ENCODE measurements at regions not wholly inside any gene's neighbourhood (a gene's known extent, or its start where the extent isn't known, plus 50 kb on each side); places are given as distances from the start of the nearest gene placed in this dataset.

DNA sequence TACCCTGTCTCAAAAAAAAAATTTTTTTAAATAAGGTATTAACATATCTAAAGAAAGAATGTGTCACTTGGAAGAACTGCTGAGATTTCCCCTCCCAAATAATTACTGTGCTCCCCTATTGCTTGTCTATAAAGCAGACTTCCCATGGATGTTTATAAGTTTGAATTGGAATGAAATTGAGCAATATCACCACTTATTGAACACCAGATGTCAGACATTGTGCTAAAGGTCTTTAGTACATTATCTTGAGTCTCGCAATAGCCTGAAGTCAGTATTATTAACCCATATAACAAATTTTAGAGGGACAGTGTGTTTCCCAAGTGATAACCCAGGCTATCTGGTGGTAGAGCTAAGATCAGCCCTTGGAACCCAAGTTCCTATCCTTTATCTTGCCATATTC lies 69.0 kb upstream of the EPCAM start:
- no peaks in the 10 kb centered on the region for H3K27me3 Mint-ChIP-seq (ENCODE audit: low read depth, poor library complexity)
- H3K36me3 Mint-ChIP-seq (ENCODE audit: low read depth) = peaks cover 2% of the 10 kb centered on the region
- H3K9me3 Mint-ChIP-seq = no peaks in the 10 kb centered on the region
- TF ChIP-seq, protein P1, sequence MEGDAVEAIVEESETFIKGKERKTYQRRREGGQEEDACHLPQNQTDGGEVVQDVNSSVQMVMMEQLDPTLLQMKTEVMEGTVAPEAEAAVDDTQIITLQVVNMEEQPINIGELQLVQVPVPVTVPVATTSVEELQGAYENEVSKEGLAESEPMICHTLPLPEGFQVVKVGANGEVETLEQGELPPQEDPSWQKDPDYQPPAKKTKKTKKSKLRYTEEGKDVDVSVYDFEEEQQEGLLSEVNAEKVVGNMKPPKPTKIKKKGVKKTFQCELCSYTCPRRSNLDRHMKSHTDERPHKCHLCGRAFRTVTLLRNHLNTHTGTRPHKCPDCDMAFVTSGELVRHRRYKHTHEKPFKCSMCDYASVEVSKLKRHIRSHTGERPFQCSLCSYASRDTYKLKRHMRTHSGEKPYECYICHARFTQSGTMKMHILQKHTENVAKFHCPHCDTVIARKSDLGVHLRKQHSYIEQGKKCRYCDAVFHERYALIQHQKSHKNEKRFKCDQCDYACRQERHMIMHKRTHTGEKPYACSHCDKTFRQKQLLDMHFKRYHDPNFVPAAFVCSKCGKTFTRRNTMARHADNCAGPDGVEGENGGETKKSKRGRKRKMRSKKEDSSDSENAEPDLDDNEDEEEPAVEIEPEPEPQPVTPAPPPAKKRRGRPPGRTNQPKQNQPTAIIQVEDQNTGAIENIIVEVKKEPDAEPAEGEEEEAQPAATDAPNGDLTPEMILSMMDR (IDR thresholded peaks at IDR 0.05) = no peak
- H3K4me1 Mint-ChIP-seq = peaks cover 58% of the 10 kb centered on the region
- DNase-seq = no peak
- no peak overlapping the region for H3K4me3 Mint-ChIP-seq
- no peak overlapping the region for H3K27ac Mint-ChIP-seq

DNA sequence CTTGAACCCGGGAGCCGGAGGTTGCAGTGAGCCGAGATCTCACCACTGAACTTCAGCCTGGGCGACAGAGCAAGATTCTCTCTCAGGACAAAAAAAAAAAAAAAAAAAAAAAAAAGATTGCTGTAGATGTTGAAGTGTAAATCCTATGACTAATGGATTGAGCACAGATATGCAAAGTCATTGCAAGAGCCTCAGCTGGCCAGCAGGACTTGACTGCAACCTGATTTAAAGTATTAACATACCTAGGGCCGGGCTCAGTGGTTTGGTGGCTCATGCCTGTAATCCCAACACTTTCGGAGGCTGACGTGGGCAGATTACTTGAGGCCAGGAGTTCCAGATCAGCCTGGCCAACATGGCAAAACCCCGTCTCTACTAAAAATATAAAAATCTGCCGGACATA lies 69.6 kb upstream of the EPCAM start:
- no peaks in the 10 kb centered on the region for H3K27me3 Mint-ChIP-seq (ENCODE audit: low read depth, poor library complexity)
- DNase-seq = no peak
- H3K27ac Mint-ChIP-seq = no peak overlapping the region
- no peaks in the 10 kb centered on the region for H3K9me3 Mint-ChIP-seq
- H3K36me3 Mint-ChIP-seq (ENCODE audit: low read depth) = no peaks in the 10 kb centered on the region
- peaks cover 55% of the 10 kb centered on the region for H3K4me1 Mint-ChIP-seq
- TF ChIP-seq, protein P1 (IDR thresholded peaks at IDR 0.05) = no peak
- no peak overlapping the region for H3K4me3 Mint-ChIP-seq

DNA sequence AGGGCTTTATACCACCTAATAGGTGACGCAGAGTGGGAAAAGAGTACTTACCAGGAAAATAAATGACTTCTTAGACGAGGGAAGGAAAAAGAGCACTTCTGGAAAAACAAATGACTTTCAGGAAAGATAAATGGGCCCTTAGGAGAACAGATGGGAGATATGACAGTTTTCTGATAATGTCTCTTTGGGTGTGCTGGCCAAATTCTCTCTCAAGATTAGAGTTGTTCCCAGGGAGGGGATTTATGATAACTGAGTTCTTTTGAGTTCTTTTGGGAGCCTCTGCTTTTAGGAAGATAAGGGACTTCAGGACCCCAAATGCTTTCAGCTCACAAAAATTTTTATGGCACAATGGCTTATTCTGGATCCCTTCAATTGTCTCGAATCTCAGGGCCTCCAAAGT lies 70.3 kb upstream of the EPCAM start:
- TF ChIP-seq, protein P1 (IDR thresholded peaks at IDR 0.05) = no peak
- H3K4me1 Mint-ChIP-seq = peaks cover 59% of the 10 kb centered on the region
- H3K27ac Mint-ChIP-seq = no peak overlapping the region
- no peaks in the 10 kb centered on the region for H3K36me3 Mint-ChIP-seq (ENCODE audit: low read depth)
- H3K4me3 Mint-ChIP-seq = no peak overlapping the region
- H3K9me3 Mint-ChIP-seq = no peaks in the 10 kb centered on the region
- H3K27me3 Mint-ChIP-seq (ENCODE audit: low read depth, poor library complexity) = no peaks in the 10 kb centered on the region
- no peak for DNase-seq

DNA sequence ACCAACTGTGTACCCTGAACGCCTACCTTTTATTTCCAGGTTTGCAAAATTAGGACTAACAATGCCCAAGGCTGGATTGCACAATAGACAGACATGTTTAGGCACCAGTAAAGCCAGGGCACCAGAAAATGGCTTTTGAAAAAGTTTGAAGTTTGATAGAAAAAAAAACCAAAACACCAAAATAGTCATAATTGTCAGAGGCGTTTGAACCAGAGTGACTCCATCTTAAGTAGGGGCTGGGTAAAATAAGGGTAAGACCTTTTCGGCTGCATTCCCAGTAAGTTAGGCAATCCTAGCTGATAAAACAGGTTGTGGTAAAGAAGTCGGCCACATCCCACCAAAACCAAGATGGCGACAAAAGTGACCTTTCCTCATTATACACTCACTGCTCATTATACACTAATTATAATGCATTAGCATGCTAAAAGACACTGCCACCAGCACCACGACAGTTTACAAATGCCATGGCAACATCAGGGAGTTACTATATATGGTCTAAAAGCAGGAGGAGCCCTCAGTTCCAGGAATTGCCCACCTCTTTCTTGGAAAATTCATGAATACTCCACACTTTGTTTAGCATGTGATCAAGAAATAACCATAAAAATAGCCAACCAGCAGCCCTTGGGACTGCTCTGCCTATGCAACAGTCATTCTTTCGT lies 71.2 kb upstream of the EPCAM start:
- no peak overlapping the region for H3K4me3 Mint-ChIP-seq
- peaks cover 57% of the 10 kb centered on the region for H3K4me1 Mint-ChIP-seq
- no peak overlapping the region for H3K27ac Mint-ChIP-seq
- TF ChIP-seq, protein P1 (IDR thresholded peaks at IDR 0.05) = no peak
- DNase-seq = no peak
- H3K27me3 Mint-ChIP-seq (ENCODE audit: low read depth, poor library complexity) = no peaks in the 10 kb centered on the region
- no peaks in the 10 kb centered on the region for H3K36me3 Mint-ChIP-seq (ENCODE audit: low read depth)
- no peaks in the 10 kb centered on the region for H3K9me3 Mint-ChIP-seq

DNA sequence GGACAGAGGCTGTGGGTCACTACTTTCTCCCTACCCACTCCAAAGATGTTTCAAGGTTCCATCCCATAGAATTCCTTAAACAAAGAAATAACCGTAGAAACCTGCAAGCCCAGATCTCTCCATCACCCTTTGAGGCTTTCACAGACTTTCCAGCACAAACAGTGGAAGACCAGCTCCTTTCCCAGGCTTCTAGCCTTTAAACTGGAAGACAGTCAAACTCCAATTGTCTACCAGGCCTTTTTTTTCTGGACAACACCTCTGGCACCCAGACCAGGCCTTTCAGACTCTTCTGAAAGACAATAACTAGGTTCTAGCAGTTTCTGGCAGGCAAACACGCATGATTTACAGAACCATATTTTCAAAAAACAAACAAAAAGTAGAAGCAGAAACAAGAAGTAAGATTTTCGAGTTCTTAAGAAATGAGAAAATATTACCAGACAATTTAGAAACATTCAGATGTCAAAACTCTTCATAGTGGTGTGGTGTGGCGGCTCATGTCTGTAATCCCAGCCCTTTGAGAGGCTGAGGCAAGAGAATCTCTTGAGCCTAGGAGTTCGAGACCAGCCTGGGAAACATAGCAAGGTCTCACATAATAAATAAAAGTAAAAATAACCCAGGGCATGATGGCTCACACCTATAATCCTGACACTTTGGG lies 73.0 kb upstream of the EPCAM start:
- DNase-seq = no peak
- Mint-ChIP-seq H3K36me3 (ENCODE audit: low read depth) (peaks cover 7% of the 10 kb centered on the region), H3K4me3 (no peak overlapping the region), H3K27ac (peak overlapping the region; percentile 96), H3K27me3 (ENCODE audit: low read depth, poor library complexity) (no peaks in the 10 kb centered on the region), H3K4me1 (peaks cover 46% of the 10 kb centered on the region), H3K9me3 (no peaks in the 10 kb centered on the region)
- TF ChIP-seq, protein P1 (IDR thresholded peaks at IDR 0.05) = no peak

All from nephron progenitor cell (in vitro differentiated cells).